PFSK-1 (cell line): ENCODE measurements at regions not wholly inside any gene's neighbourhood (a gene's known extent, or its start where the extent isn't known, plus 50 kb on each side); places are given as distances from the start of the nearest gene placed in this dataset.

Source experiments
- POLR2AphosphoS5 ChIP-seq: IDR thresholded peaks from 2 replicates; pipeline ENCODE4 v1.6.1; 2012; ENCODE audit warnings: low read depth, mild to moderate bottlenecking, control low read depth, low read length, moderate library complexity
- SIN3A ChIP-seq: IDR thresholded peaks from 2 replicates; pipeline ENCODE4 v1.6.1; 2012; ENCODE audit warnings: mild to moderate bottlenecking, low read length, moderate library complexity, borderline replicate concordance; ENCODE audit not compliant: insufficient read depth
- TAF1 ChIP-seq: IDR thresholded peaks from 2 replicates; pipeline ENCODE4 v1.6.1; 2012; ENCODE audit warnings: low read length, control low read depth, borderline replicate concordance; ENCODE audit not compliant: insufficient read depth
- TF ChIP-seq, protein P1 (sequence below), 2 experiments: IDR thresholded peaks; 2 replicates each; pipeline versions ENCODE4 v1.6.1 to v1.8.0; 2011 to 2012; ENCODE audit warnings: low read depth in 2 of 2, low read length in 2 of 2, control low read depth in 1 of 2, inconsistent platforms in 1 of 2, mild to moderate bottlenecking in 1 of 2, moderate library complexity in 1 of 2; ENCODE audit not compliant: insufficient read depth in 1 of 2

DNA sequence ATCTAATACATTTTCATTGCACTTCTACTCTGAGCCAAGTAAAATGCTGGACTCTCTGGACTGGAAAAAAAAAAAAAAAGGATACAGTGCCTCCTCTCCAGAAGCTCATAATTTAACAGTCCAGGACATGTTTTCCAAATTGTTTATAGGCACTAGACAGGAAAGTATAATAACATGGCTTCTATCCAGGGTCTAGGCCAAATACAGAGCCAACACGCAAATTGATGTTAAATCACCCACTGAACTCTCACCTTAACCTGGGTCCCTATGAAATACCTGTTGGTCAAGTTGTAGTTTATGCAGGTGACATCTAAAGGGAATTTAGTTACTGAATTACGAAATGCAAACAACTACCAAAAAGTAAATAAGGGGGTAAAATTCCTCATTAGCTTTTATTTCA is 428.7 kb upstream of the LUZP2 start:
- TF ChIP-seq, protein P1, sequence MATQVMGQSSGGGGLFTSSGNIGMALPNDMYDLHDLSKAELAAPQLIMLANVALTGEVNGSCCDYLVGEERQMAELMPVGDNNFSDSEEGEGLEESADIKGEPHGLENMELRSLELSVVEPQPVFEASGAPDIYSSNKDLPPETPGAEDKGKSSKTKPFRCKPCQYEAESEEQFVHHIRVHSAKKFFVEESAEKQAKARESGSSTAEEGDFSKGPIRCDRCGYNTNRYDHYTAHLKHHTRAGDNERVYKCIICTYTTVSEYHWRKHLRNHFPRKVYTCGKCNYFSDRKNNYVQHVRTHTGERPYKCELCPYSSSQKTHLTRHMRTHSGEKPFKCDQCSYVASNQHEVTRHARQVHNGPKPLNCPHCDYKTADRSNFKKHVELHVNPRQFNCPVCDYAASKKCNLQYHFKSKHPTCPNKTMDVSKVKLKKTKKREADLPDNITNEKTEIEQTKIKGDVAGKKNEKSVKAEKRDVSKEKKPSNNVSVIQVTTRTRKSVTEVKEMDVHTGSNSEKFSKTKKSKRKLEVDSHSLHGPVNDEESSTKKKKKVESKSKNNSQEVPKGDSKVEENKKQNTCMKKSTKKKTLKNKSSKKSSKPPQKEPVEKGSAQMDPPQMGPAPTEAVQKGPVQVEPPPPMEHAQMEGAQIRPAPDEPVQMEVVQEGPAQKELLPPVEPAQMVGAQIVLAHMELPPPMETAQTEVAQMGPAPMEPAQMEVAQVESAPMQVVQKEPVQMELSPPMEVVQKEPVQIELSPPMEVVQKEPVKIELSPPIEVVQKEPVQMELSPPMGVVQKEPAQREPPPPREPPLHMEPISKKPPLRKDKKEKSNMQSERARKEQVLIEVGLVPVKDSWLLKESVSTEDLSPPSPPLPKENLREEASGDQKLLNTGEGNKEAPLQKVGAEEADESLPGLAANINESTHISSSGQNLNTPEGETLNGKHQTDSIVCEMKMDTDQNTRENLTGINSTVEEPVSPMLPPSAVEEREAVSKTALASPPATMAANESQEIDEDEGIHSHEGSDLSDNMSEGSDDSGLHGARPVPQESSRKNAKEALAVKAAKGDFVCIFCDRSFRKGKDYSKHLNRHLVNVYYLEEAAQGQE (IDR thresholded peaks at IDR 0.05; ENCODE audit: insufficient read depth in 1 of 2, low read depth in 2 of 2, low read length in 2 of 2): no peak
- TF ChIP-seq POLR2AphosphoS5 (no peak), TAF1 (no peak), SIN3A (no peak)
